GM23338 (cell line): ENCODE measurements at regions not wholly inside any gene's neighbourhood (a gene's known extent, or its start where the extent isn't known, plus 50 kb on each side); places are given as distances from the start of the nearest gene placed in this dataset.

ENCODE experiments used
- CREB1 ChIP-seq: fragments of 250-450 bp; sonication (Bioruptor Pico); IDR thresholded peaks from 2 replicates; pipeline ENCODE4 v1.5.0; 2020; ENCODE audit warnings: low read depth, mild to moderate bottlenecking, moderate library complexity
- CTCF ChIP-seq, 2 experiments: fragments of 200-600 bp in 1 of 2; sonication (generic) in 1 of 2; conservative IDR thresholded peaks; 2 replicates each; pipeline versions ENCODE4 v1.5.1 to v1.6.1; 2016 to 2017; ENCODE audit warnings: antibody characterized with exemption in 2 of 2, low read depth in 2 of 2, mild to moderate bottlenecking in 2 of 2, moderate library complexity in 1 of 2
- EZH2 ChIP-seq: fragments of 200-600 bp; sonication (generic); IDR thresholded peaks from one replicate; pipeline ENCODE4 v1.8.0; 2017; ENCODE audit warnings: antibody characterized with exemption, mild to moderate bottlenecking, low read depth; ENCODE audit not compliant: unreplicated experiment

GRCh38 chr12:84412226-84412625 is 500.4 kb downstream of the SLC6A15 start:
- TF ChIP-seq CTCF (conservative IDR thresholded peaks at IDR 0.05; ENCODE audit: low read depth in 2 of 2) (no peak), CREB1 (no peak), EZH2 (no peak)
